IPS DF 6.9 (cell line): ENCODE measurements at regions not wholly inside any gene's neighbourhood (a gene's known extent, or its start where the extent isn't known, plus 50 kb on each side); places are given as distances from the start of the nearest gene placed in this dataset.

Experiments used
- DNase-seq: peaks from one replicate; pipeline ENCODE4 v3.0.0-alpha.2; 2013; ENCODE audit warnings: low read depth, low spot score
- H3K27ac ChIP-seq: one replicate; pipeline ENCODE4 v1.5.1; 2013; ENCODE audit warnings: low read length, control low read depth
- H3K27me3 ChIP-seq: 2 replicates; pipeline ENCODE4 v1.6.1; 2013; ENCODE audit warnings: mild to moderate bottlenecking, low read length; ENCODE audit not compliant: control insufficient read depth, insufficient read depth
- H3K36me3 ChIP-seq: 2 replicates; pipeline ENCODE4 v1.6.1; 2013; ENCODE audit warnings: low read length; ENCODE audit not compliant: control insufficient read depth, insufficient read depth
- H3K4me1 ChIP-seq: 2 replicates; pipeline ENCODE4 v1.6.1; 2013; ENCODE audit warnings: low read length; ENCODE audit not compliant: control insufficient read depth, insufficient read depth
- H3K4me3 ChIP-seq: 2 replicates; pipeline ENCODE4 v1.5.1; 2013; ENCODE audit warnings: mild to moderate bottlenecking, low read length
- H3K9me3 ChIP-seq: 2 replicates; pipeline ENCODE4 v1.6.1; 2013; ENCODE audit warnings: low read length, inconsistent platforms; ENCODE audit not compliant: control insufficient read depth, insufficient read depth
- WGBS: extraction: QIAGEN DNeasy Blood & Tissue Kit; methylation state at CpG from one replicate; pipeline ENCODE4 v1.1.7; 2013; ENCODE audit warnings: mixed read lengths, missing lambda C conversion rate; ENCODE audit not compliant: insufficient read length, insufficient coverage; 5-methylcytosine and 5-hydroxymethylcytosine counted together

DNA sequence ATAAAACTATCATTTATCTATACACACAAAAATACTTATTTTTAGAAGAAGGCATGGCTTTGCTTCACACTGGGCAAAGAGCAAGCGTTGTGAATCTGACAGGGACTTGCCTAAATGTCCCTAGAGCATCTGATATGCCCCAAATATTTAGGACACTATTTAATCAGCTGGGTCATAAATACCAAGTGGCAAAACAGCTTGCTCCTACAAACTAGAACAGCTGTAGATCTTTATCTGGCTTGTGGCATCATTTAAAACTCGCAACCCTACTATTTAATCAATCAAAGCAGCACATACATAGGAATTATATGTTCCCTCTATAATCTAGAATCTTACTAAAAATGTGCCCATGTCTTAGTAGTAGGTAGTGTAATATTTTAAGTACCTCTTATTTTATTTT is 999.5 kb downstream of the JRKL start:
- Histone ChIP-seq H3K36me3 (no peaks in the 10 kb centered on the region), H3K9me3 (no peaks in the 10 kb centered on the region), H3K4me1 (no peaks in the 10 kb centered on the region), H3K4me3 (no peak overlapping the region), H3K27ac (no peak overlapping the region), H3K27me3 (no peaks in the 10 kb centered on the region)
- no peak for DNase-seq
- WGBS, result no CpG with 5 or more reads among the region's 2 CpGs

DNA sequence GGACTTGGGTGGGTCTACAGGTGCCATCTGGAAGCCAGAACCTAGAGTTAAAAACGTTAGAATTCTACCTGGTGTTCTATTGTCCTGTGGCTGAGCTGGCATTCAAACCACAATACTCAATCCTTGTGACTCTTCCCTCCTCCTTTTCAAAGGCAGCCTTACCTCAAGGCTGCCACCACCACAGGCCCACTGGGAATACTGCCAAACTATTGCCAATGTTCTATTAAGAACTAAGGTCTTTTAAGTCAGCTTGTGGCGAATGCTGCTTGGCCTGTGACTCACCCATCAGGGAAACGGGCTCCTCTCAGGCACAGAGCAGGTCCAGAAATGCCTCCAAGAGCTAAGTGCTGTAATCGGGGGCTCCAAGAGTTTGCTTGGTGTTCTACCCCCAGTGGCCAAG is 1008.4 kb downstream of the JRKL start:
- no peaks in the 10 kb centered on the region for H3K9me3 ChIP-seq
- H3K4me3 ChIP-seq, result no peak overlapping the region
- H3K4me1 ChIP-seq, result no peaks in the 10 kb centered on the region
- no CpG with 5 or more reads among the region's 4 CpGs for WGBS
- DNase-seq, result no peak
- H3K27me3 ChIP-seq, result no peaks in the 10 kb centered on the region
- H3K36me3 ChIP-seq, result no peaks in the 10 kb centered on the region
- no peak overlapping the region for H3K27ac ChIP-seq

DNA sequence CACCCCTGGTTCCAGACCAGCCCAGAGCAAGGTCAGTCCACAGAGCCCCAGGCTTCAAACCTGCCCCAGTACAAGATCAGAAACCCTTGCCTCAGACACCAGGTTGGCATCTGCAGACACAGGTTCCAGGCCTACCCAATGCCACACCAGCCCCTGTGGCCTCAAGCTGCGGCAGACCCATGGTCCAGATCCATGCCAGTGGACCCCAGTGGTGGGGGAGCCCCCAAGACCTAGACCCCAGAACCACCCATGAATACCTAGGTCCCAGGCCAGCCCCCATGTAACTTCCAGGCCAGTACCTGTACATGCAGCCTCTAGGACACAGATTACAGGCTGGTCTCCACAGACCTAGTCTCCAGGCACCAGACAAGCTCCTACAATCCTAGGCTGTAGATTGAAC is 1019.3 kb downstream of the JRKL start:
- Histone ChIP-seq H3K36me3 (no peaks in the 10 kb centered on the region), H3K4me1 (no peaks in the 10 kb centered on the region), H3K27me3 (no peaks in the 10 kb centered on the region), H3K9me3 (no peaks in the 10 kb centered on the region), H3K27ac (no peak overlapping the region), H3K4me3 (no peak overlapping the region)
- DNase-seq, result no peak
- WGBS, result no CpG with 5 or more reads among the region's 1 CpG

DNA sequence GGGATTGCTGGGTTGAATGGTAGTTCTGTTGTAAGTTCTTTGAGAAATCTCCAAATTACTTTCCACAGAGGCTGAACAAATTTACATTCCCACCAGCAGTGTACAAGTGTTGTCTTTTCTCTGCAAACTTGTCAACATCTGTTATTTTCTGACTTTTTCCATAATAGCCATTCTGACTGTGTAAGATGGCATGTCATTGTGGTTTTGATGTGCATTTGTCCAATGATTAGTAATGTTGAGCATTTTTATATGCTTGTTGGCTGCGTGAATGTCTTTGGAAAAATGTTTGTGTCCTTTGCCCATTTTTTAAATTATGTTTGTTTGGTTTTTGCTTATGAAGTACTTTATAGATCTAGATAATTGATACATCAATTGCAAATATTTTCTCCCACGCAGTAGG is 1025.0 kb downstream of the JRKL start:
- Histone ChIP-seq H3K4me1 (no peaks in the 10 kb centered on the region), H3K4me3 (no peak overlapping the region), H3K27ac (no peak overlapping the region), H3K9me3 (no peaks in the 10 kb centered on the region), H3K27me3 (no peaks in the 10 kb centered on the region), H3K36me3 (no peaks in the 10 kb centered on the region)
- WGBS, result no CpG with 5 or more reads among the region's 2 CpGs
- no peak for DNase-seq

DNA sequence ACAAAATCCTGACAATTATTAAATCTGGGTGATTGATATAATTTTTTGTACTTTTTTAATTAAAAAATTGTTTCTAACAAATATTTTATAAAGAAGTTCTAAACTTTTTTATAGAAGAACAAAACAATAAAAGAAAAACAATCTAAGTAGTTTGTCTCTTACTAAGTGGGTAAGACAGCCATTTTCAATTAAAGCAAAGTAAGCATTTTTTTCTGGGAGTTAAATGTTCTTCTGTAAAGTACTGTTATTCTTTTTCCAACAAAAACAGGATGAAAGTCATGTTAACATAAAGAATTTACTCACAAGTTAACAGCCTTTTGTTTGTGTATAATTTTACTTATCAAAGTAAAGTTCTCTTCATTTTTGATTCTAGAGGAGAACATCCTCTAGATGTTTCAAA is 1029.9 kb downstream of the JRKL start:
- H3K36me3 ChIP-seq, result no peaks in the 10 kb centered on the region
- no peaks in the 10 kb centered on the region for H3K27me3 ChIP-seq
- no peaks in the 10 kb centered on the region for H3K9me3 ChIP-seq
- no peaks in the 10 kb centered on the region for H3K4me1 ChIP-seq
- no peak overlapping the region for H3K4me3 ChIP-seq
- H3K27ac ChIP-seq, result no peak overlapping the region
- no peak for DNase-seq

DNA sequence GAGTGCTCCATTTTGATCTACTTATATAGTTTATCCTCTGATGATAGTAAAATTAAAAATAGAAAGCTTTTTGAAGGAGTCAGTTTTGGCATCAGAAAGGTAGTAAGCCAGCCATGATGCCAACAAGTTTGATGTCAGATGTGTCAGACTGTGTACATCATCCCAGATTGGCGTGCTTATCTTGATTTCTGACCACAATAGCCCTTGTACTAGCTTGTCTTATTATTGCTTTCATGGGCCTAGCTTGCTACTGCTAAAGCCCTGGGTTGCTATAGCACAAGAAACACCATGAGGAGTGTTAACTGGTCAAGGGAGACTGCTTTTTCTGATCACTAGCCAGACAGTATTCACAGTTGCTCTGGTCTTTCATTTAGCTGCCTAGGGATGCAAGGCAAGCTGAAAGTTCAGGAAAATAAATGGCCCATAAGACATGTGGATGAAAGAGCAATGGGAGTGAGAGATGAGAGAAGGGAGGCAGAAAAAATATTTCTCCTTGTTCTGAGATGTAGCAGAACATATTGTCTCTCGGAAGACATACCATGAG is 1038.5 kb downstream of the JRKL start:
- DNase-seq, result no peak
- no peak overlapping the region for H3K27ac ChIP-seq
- H3K4me1 ChIP-seq, result no peaks in the 10 kb centered on the region
- no peaks in the 10 kb centered on the region for H3K27me3 ChIP-seq
- H3K4me3 ChIP-seq, result no peak overlapping the region
- no CpG with 5 or more reads among the region's 2 CpGs for WGBS
- no peaks in the 10 kb centered on the region for H3K9me3 ChIP-seq
- no peaks in the 10 kb centered on the region for H3K36me3 ChIP-seq

DNA sequence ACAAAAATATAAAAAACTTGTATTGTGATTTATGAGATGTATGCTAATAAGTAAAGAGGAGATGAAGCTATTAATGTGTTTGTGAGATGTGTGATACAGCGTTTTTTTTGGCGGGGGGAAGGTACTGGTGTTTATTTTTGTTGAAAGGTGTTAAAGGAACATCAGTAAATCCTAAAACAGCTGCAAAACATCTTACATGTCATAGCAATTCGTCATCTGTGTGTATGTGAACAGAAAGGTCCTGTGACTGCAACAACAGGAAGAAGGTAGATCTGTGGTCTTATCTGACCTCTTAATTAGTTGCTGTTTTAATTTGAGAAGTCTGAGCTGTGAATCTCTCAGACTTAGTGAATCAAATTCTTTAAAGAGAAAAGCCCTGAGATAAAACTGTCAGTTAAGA is 1041.1 kb downstream of the JRKL start:
- no peak for DNase-seq
- Histone ChIP-seq H3K4me3 (no peak overlapping the region), H3K27ac (no peak overlapping the region), H3K4me1 (no peaks in the 10 kb centered on the region), H3K9me3 (no peaks in the 10 kb centered on the region), H3K36me3 (no peaks in the 10 kb centered on the region), H3K27me3 (no peaks in the 10 kb centered on the region)
- WGBS, result 100% methylated on average over 2 of the region's 3 CpGs

DNA sequence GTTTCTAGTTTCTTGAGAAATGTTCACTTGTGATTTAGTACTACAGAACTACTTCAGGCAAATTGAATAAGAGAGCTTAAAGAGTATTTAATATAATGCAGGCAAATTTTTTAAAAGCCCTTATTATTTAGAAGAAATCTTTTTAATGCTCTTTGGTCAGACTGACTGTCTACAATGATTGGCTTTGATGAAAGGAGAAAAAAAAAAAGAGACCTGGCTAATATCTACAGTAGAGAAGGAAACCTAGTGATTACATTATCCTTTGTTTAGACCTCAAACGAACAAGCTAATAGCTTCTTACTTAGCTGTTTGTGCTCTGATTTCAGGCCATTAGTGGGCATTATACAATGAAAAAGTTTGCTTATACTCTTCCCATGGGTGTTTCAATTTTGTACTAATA is 1043.1 kb downstream of the JRKL start:
- no peaks in the 10 kb centered on the region for H3K9me3 ChIP-seq
- H3K4me1 ChIP-seq, result no peaks in the 10 kb centered on the region
- WGBS, result no CpG with 5 or more reads among the region's 1 CpG
- H3K27ac ChIP-seq, result no peak overlapping the region
- H3K4me3 ChIP-seq, result no peak overlapping the region
- H3K36me3 ChIP-seq, result no peaks in the 10 kb centered on the region
- no peaks in the 10 kb centered on the region for H3K27me3 ChIP-seq
- no peak for DNase-seq

DNA sequence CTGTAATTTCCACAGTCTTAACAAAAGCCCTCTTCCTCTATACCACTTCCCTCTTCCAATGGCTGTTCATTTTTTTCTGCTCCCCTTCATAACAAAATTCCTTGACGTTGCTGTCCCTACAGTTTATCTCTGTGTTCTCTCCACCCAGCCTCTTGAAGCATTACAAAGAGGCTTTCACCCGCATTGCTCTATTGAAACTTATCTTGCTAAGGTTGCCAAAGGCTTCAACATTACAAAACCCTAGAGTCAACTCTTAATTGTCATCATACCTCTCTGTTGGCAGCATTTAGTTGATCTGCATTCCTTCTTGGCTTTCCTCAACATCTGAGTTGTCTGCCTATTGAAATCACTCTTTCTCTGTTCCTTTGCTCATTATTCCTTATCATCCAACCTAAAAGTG is 1055.7 kb downstream of the JRKL start:
- H3K27me3 ChIP-seq, result no peaks in the 10 kb centered on the region
- no peak overlapping the region for H3K27ac ChIP-seq
- no peaks in the 10 kb centered on the region for H3K36me3 ChIP-seq
- DNase-seq, result no peak
- H3K4me3 ChIP-seq, result no peak overlapping the region
- no peaks in the 10 kb centered on the region for H3K9me3 ChIP-seq
- H3K4me1 ChIP-seq, result no peaks in the 10 kb centered on the region; the same call in 1 of the 2 replicates
- no CpG with 5 or more reads among the region's 2 CpGs for WGBS

DNA sequence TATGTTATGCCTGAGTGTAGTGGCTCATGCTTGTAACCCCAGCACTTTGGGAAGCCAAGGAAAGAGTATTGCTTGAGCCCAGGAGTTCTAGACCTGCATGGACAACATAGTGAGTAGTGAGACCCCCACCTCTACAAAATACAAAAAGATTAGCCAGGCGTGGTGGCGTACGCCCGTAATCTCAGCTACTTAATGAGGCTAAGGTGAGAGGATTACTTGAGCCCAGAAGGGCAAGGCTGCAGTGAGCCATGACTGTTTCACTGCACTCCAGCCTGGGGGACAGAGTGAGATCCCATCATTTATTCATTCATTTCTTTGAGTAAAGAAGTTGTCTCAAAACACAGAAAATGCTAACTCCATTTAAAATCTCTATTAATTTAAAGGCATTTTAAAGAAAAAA is 1061.6 kb downstream of the JRKL start:
- Histone ChIP-seq H3K4me3 (no peak overlapping the region), H3K36me3 (no peaks in the 10 kb centered on the region), H3K9me3 (no peaks in the 10 kb centered on the region), H3K4me1 (no peaks in the 10 kb centered on the region), H3K27me3 (no peaks in the 10 kb centered on the region), H3K27ac (no peak overlapping the region)
- no peak for DNase-seq
- no CpG with 5 or more reads among the region's 4 CpGs for WGBS

DNA sequence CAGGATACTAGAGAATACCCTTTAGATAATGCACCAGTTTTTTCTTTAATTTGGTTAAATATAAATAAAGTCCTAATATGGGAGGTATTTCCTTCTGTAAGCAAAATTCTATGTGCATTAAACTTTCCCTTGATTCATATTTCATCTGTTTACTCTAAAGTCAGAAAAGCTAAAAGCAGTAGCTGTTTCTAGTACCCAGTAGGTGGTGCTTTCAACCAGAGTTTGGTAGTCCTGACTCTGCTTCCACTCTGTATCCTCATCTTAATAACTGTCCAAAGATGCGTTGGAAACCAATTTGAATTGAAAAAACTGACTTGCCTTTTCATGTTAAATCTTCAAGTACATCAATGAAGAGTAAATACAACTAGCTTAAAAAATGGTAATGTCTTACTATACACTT is 1065.2 kb downstream of the JRKL start:
- no CpG with 5 or more reads among the region's 1 CpG for WGBS
- H3K4me3 ChIP-seq, result no peak overlapping the region
- no peaks in the 10 kb centered on the region for H3K4me1 ChIP-seq
- no peak for DNase-seq
- no peak overlapping the region for H3K27ac ChIP-seq
- no peaks in the 10 kb centered on the region for H3K27me3 ChIP-seq
- no peaks in the 10 kb centered on the region for H3K36me3 ChIP-seq
- H3K9me3 ChIP-seq, result no peaks in the 10 kb centered on the region
